ENCODE measurements at regions not wholly inside any gene's neighbourhood (a gene's known extent, or its start where the extent isn't known, plus 50 kb on each side); places are given as distances from the start of the nearest gene placed in this dataset.

DNA sequence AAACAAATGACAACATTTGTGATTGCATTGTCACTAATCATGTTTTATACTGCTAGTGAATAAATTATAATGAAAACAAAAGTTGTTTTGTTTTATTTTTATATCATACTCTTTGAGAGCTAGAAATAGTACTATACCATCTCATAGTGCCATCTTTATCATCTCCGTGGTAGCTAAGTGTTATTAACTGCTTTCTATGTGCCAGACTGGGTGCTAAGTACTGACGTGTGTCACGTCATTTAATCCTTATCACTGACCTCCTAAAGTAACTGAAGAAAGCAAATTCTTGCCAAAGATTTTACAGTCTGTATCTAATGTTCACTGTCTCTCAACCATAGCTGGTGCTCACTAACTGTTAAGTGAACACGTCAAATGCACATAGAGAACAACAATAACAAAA is 99.5 kb upstream of the CNTN3 start:
- WGBS (ENCODE audit: missing lambda C conversion rate): 2% methylated on average over 4 of the region's 4 CpGs
- no peak overlapping the region for H3K27ac ChIP-seq
- H3K4me2 ChIP-seq: no peak overlapping the region
- no peaks in the 10 kb centered on the region for H3K9me3 ChIP-seq
- FAIRE-seq: no peak
- DNase-seq (ENCODE audit: low read depth in 1 of 2, low spot score in 1 of 2): no peak
- no peak overlapping the region for H3K4me3 ChIP-seq
- TF ChIP-seq, protein P1, sequence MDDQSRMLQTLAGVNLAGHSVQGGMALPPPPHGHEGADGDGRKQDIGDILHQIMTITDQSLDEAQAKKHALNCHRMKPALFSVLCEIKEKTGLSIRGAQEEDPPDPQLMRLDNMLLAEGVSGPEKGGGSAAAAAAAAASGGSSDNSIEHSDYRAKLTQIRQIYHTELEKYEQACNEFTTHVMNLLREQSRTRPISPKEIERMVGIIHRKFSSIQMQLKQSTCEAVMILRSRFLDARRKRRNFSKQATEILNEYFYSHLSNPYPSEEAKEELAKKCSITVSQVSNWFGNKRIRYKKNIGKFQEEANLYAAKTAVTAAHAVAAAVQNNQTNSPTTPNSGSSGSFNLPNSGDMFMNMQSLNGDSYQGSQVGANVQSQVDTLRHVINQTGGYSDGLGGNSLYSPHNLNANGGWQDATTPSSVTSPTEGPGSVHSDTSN (IDR thresholded peaks at IDR 0.05): no peak
- TF ChIP-seq EHF (CRISPR knock-in tag; IDR thresholded peaks at IDR 0.05) (no peak), POLR2A (IDR thresholded peaks at IDR 0.05; ENCODE audit: low read length) (no peak), SMC3 (IDR thresholded peaks at IDR 0.05) (no peak), KDM1A (IDR thresholded peaks at IDR 0.05; ENCODE audit: low read depth) (no peak), HOXB13 (CRISPR knock-in tag; IDR thresholded peaks at IDR 0.05; ENCODE audit: low read depth) (no peak), EP300 (IDR thresholded peaks at IDR 0.05) (no peak), ESRRA (IDR thresholded peaks at IDR 0.05; ENCODE audit: borderline replicate concordance, low read length) (no peak), RARB (CRISPR knock-in tag; IDR thresholded peaks at IDR 0.05) (no peak), HEYL (CRISPR knock-in tag; IDR thresholded peaks at IDR 0.05) (no peak), HOXA7 (CRISPR knock-in tag; IDR thresholded peaks at IDR 0.05) (no peak), JUNB (IDR thresholded peaks at IDR 0.05) (no peak), NPAS2 (CRISPR knock-in tag; IDR thresholded peaks at IDR 0.05; ENCODE audit: borderline replicate concordance) (no peak), NR3C1 (IDR thresholded peaks at IDR 0.05) (no peak), CHD2 (IDR thresholded peaks at IDR 0.05; ENCODE audit: low read length, partially characterized antibody) (no peak), EHMT2 (IDR thresholded peaks at IDR 0.05; ENCODE audit: low read depth) (no peak), FOXS1 (CRISPR knock-in tag; IDR thresholded peaks at IDR 0.05) (no peak), MYC (IDR thresholded peaks at IDR 0.05; ENCODE audit: borderline replicate concordance, low read length) (no peak)
- TF ChIP-seq, protein P2, sequence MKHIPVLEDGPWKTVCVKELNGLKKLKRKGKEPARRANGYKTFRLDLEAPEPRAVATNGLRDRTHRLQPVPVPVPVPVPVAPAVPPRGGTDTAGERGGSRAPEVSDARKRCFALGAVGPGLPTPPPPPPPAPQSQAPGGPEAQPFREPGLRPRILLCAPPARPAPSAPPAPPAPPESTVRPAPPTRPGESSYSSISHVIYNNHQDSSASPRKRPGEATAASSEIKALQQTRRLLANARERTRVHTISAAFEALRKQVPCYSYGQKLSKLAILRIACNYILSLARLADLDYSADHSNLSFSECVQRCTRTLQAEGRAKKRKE (CRISPR knock-in tag; IDR thresholded peaks at IDR 0.05; ENCODE audit: low read depth): no peak
- no peaks in the 10 kb centered on the region for H3K4me1 ChIP-seq
- no peak for ATAC-seq
- CTCF ChIA-PET: no interaction called here
- POLR2A ChIA-PET: no interaction called here

DNA sequence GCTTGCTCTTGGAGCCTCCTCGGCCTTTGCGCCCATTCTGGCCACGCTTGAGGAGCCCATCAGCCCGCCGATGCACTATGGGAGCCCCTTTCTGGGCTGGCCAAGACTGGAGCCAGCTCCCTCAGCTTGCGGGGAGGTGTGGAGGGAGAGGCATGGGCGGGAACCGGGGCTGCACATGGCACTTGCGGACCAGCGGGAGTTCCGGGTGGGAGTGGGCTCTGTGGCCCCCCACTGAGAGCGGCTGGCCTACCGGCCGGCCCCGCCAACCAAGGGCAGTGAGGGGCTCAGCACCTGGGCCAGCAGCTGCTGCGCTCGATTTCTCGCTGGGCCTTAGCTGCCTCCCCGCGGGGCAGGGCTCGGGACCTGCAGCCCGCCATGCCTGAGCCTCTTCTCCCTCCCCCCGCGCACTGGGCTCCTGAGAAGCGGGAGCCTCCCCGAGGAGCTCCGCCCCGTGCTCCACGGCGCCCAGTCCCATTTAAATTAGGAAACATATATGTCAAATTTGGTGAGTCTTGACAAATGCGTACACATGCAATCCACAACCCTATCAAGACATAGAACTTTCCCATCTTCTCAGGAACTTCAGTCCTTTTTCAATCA is 97.6 kb upstream of the CNTN3 start:
- no peaks in the 10 kb centered on the region for H3K4me1 ChIP-seq
- TF ChIP-seq, protein P3, sequence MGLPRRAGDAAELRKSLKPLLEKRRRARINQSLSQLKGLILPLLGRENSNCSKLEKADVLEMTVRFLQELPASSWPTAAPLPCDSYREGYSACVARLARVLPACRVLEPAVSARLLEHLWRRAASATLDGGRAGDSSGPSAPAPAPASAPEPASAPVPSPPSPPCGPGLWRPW (IDR thresholded peaks at IDR 0.05): no peak
- TF ChIP-seq BHLHE40 (IDR thresholded peaks at IDR 0.05; ENCODE audit: low read depth, low read length) (no peak), TP53 (CRISPR knock-in tag; IDR thresholded peaks at IDR 0.05) (no peak), MYC (IDR thresholded peaks at IDR 0.05; ENCODE audit: borderline replicate concordance, low read length) (no peak)
- no peak for ATAC-seq
- 48% methylated on average over 19 of the region's 31 CpGs for WGBS (ENCODE audit: missing lambda C conversion rate)
- ChIA-PET CTCF (no interaction called here), POLR2A (no interaction called here)
- no peak for DNase-seq (ENCODE audit: low read depth in 1 of 2, low spot score in 1 of 2)
- no peaks in the 10 kb centered on the region for H3K9me3 ChIP-seq
- no peak overlapping the region for H3K4me2 ChIP-seq
- no peak for FAIRE-seq
- H3K27ac ChIP-seq: no peak overlapping the region
- H3K4me3 ChIP-seq: no peak overlapping the region

DNA sequence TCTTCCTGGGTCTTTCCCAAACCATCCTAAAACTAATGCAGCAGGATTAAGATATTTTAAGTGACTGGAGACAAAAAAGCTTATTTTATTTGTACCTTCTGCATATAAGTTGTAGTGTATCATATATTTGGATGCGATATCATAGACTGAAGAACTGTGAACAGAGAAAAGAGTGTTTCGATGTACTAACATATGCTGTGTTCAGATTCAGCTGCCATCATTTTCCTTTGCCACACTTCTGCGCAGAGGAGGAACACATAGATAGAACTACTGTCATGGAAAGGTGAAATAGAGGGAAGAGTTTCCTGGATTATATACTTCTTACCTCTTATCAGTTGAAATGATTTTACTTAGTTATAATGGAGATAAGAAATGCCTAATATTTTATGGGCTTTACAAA is 95.5 kb upstream of the CNTN3 start:
- Histone ChIP-seq H3K4me1 (no peaks in the 10 kb centered on the region), H3K4me2 (no peak overlapping the region), H3K9me3 (no peaks in the 10 kb centered on the region), H3K27ac (no peak overlapping the region), H3K4me3 (no peak overlapping the region)
- FAIRE-seq (no peak), DNase-seq (ENCODE audit: low read depth in 1 of 2, low spot score in 1 of 2) (no peak), ATAC-seq (no peak)
- CTCF ChIA-PET: no interaction called here
- POLR2A ChIA-PET: no interaction called here
- 8% methylated on average over 3 of the region's 3 CpGs for WGBS (ENCODE audit: missing lambda C conversion rate)
- TF ChIP-seq FOSL2 (IDR thresholded peaks at IDR 0.05) (no peak), FOSL2 (CRISPR knock-in tag; IDR thresholded peaks at IDR 0.05) (no peak), HOXA7 (CRISPR knock-in tag; IDR thresholded peaks at IDR 0.05) (no peak), FOXS1 (CRISPR knock-in tag; IDR thresholded peaks at IDR 0.05) (no peak), CBX2 (IDR thresholded peaks at IDR 0.05; ENCODE audit: borderline replicate concordance, low read depth) (no peak), POLR2A (IDR thresholded peaks at IDR 0.05; ENCODE audit: low read length) (no peak), ZSCAN20 (CRISPR knock-in tag; IDR thresholded peaks at IDR 0.05) (no peak), HOXB5 (CRISPR knock-in tag; IDR thresholded peaks at IDR 0.05) (no peak), MYC (IDR thresholded peaks at IDR 0.05; ENCODE audit: borderline replicate concordance, low read length) (no peak), CHD2 (IDR thresholded peaks at IDR 0.05; ENCODE audit: low read length, partially characterized antibody) (no peak), ZFP36 (IDR thresholded peaks at IDR 0.05; ENCODE audit: borderline replicate concordance, partially characterized antibody) (no peak), TFCP2L1 (CRISPR knock-in tag; IDR thresholded peaks at IDR 0.05) (no peak), POLR2AphosphoS2 (conservative IDR thresholded peaks at IDR 0.05; ENCODE audit: low read length) (no peak), PHF8 (IDR thresholded peaks at IDR 0.05; ENCODE audit: borderline replicate concordance, low read depth) (no peak)
- TF ChIP-seq, protein P4, sequence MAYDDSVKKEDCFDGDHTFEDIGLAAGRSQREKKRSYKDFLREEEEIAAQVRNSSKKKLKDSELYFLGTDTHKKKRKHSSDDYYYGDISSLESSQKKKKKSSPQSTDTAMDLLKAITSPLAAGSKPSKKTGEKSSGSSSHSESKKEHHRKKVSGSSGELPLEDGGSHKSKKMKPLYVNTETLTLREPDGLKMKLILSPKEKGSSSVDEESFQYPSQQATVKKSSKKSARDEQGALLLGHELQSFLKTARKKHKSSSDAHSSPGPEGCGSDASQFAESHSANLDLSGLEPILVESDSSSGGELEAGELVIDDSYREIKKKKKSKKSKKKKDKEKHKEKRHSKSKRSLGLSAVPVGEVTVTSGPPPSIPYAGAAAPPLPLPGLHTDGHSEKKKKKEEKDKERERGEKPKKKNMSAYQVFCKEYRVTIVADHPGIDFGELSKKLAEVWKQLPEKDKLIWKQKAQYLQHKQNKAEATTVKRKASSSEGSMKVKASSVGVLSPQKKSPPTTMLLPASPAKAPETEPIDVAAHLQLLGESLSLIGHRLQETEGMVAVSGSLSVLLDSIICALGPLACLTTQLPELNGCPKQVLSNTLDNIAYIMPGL (CRISPR knock-in tag; IDR thresholded peaks at IDR 0.05; ENCODE audit: borderline replicate concordance): no peak
- TF ChIP-seq, protein P5, sequence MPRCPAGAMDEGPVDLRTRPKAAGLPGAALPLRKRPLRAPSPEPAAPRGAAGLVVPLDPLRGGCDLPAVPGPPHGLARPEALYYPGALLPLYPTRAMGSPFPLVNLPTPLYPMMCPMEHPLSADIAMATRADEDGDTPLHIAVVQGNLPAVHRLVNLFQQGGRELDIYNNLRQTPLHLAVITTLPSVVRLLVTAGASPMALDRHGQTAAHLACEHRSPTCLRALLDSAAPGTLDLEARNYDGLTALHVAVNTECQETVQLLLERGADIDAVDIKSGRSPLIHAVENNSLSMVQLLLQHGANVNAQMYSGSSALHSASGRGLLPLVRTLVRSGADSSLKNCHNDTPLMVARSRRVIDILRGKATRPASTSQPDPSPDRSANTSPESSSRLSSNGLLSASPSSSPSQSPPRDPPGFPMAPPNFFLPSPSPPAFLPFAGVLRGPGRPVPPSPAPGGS (IDR thresholded peaks at IDR 0.05): no peak
